Suprapubic skin (tissue), 4 donors: ENCODE measurements at regions not wholly inside any gene's neighbourhood (a gene's known extent, or its start where the extent isn't known, plus 50 kb on each side); places are given as distances from the start of the nearest gene placed in this dataset.

Source experiments
- DNase-seq, 2 donors: peaks; one replicate each; pipeline ENCODE4 v3.0.0-alpha.2; 2019; ENCODE audit warnings: low spot score in 2 of 2
- H3K27ac ChIP-seq: fragments of 200-600 bp; sonication (generic); one replicate; pipeline ENCODE4 v1.5.1; 2019
- H3K27me3 ChIP-seq: fragments of 200-600 bp; sonication (generic); one replicate; pipeline ENCODE4 v1.5.1; 2019
- H3K36me3 ChIP-seq: fragments of 200-600 bp; sonication (generic); one replicate; pipeline ENCODE4 v1.5.1; 2019
- H3K4me1 ChIP-seq: fragments of 200-600 bp; sonication (generic); one replicate; pipeline ENCODE4 v1.5.1; 2019
- H3K4me3 ChIP-seq: fragments of 200-600 bp; sonication (generic); one replicate; pipeline ENCODE4 v1.5.1; 2019; ENCODE audit warnings: mild to moderate bottlenecking
- H3K9me3 ChIP-seq: fragments of 200-600 bp; sonication (generic); one replicate; pipeline ENCODE4 v1.5.1; 2019
- EP300 ChIP-seq: sonication (generic); formaldehyde crosslinking; IDR thresholded peaks from one replicate; pipeline ENCODE4 v1.6.1; 2017; ENCODE audit warnings: antibody characterized with exemption
- POLR2A ChIP-seq, 2 donors: fragments of 450-650 bp; IDR thresholded peaks; one replicate each; pipeline ENCODE4 v1.6.1; 2017; ENCODE audit warnings: antibody characterized with exemption in 2 of 2, mild to moderate bottlenecking in 2 of 2, moderate library complexity in 2 of 2
- POLR2AphosphoS5 ChIP-seq, 3 donors: sonication (generic); formaldehyde crosslinking; IDR thresholded peaks; one replicate each; pipeline ENCODE4 v1.6.1; 2017; ENCODE audit warnings: antibody characterized with exemption in 3 of 3
- WGBS: methylation state at CpG from one replicate; pipeline ENCODE4 v1.1.5; 2018; 5-methylcytosine and 5-hydroxymethylcytosine counted together
- TF ChIP-seq, protein P1 (sequence below), 2 donors: fragments of 200-600 bp in 1 of 2; fragments of 450-650 bp in 1 of 2; sonication (generic) in 1 of 2; IDR thresholded peaks; one replicate each; pipeline ENCODE4 v1.5.1; 2016 to 2019; ENCODE audit warnings: antibody characterized with exemption in 2 of 2, mild to moderate bottlenecking in 1 of 2, moderate library complexity in 1 of 2

DNA sequence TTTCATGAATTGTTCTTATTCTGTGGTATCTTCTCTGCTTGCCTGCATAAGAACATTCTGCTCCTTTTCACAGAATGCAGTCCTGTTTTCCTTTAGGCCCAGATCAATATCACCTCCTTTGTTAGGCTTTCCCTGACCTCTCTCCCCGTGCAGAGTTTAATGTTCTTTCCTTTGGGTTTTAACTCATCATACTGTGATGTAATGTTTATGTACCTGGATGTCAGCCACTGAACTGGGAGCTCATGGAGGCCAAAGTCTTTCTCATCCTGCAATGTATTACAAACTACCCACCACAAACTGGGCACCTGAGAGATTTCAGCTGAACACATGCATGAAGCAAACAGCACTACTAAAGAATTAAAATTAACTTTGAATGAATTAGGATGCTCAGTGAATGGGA is 192.8 kb upstream of the RORA start:
- 21% methylated on average over 1 of the region's 1 CpG for WGBS
- no peaks in the 10 kb centered on the region for H3K9me3 ChIP-seq
- H3K36me3 ChIP-seq: no peaks in the 10 kb centered on the region
- H3K4me1 ChIP-seq: no peaks in the 10 kb centered on the region
- H3K4me3 ChIP-seq: no peak overlapping the region
- DNase-seq: no peak
- H3K27ac ChIP-seq: no peak overlapping the region
- TF ChIP-seq, protein P1, sequence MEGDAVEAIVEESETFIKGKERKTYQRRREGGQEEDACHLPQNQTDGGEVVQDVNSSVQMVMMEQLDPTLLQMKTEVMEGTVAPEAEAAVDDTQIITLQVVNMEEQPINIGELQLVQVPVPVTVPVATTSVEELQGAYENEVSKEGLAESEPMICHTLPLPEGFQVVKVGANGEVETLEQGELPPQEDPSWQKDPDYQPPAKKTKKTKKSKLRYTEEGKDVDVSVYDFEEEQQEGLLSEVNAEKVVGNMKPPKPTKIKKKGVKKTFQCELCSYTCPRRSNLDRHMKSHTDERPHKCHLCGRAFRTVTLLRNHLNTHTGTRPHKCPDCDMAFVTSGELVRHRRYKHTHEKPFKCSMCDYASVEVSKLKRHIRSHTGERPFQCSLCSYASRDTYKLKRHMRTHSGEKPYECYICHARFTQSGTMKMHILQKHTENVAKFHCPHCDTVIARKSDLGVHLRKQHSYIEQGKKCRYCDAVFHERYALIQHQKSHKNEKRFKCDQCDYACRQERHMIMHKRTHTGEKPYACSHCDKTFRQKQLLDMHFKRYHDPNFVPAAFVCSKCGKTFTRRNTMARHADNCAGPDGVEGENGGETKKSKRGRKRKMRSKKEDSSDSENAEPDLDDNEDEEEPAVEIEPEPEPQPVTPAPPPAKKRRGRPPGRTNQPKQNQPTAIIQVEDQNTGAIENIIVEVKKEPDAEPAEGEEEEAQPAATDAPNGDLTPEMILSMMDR (IDR thresholded peaks at IDR 0.05): no peak
- TF ChIP-seq POLR2AphosphoS5 (IDR thresholded peaks at IDR 0.05) (no peak), POLR2A (IDR thresholded peaks at IDR 0.05) (no peak), EP300 (no peak)
- no peaks in the 10 kb centered on the region for H3K27me3 ChIP-seq

DNA sequence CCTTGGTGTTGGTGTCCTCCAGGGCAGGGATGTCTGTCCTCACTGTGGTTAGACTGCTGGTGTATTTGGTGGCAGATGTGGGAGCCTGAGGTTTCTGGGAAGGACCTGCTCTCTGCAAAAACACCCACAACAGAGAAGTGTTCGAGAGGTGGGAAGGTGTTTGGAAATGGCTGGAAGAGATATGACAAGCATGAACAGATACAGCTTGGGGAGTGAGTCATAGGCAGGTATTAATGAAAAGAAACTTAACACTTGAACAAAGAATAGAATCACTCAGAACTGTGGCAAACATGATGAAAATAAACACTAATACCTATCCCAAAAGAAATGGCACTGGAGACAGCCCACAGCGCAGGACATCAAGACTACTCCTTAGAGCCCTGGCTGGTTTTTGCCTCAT is 192.4 kb upstream of the RORA start:
- Histone ChIP-seq H3K27ac (no peak overlapping the region), H3K27me3 (no peaks in the 10 kb centered on the region), H3K9me3 (no peaks in the 10 kb centered on the region), H3K36me3 (no peaks in the 10 kb centered on the region), H3K4me3 (no peak overlapping the region), H3K4me1 (no peaks in the 10 kb centered on the region)
- no peak for DNase-seq
- TF ChIP-seq POLR2A (IDR thresholded peaks at IDR 0.05) (no peak), POLR2AphosphoS5 (IDR thresholded peaks at IDR 0.05) (no peak), EP300 (no peak)
- TF ChIP-seq, protein P1 (IDR thresholded peaks at IDR 0.05): no peak
- 84% methylated on average over 2 of the region's 2 CpGs for WGBS

DNA sequence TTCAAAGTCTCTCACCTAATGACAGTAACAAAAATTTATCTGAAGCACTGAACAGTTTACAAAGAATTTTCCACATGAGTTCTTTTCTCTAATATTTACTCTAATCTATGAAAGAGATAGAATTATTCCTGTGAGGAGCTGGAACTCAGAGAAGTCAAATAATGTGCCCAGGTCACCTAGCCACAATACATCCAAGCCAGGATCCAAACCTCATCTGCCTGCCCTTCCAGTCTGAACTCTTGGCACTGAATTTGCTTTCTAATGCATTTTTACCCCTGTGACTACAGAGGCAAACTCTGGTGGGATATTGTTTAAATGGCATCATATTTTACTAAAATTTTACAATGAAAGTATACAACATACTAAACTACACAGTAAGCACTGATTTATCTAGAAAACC is 191.4 kb upstream of the RORA start:
- no peak for DNase-seq
- no peaks in the 10 kb centered on the region for H3K9me3 ChIP-seq
- no peak overlapping the region for H3K27ac ChIP-seq
- no peaks in the 10 kb centered on the region for H3K27me3 ChIP-seq
- no peaks in the 10 kb centered on the region for H3K36me3 ChIP-seq
- H3K4me1 ChIP-seq: no peaks in the 10 kb centered on the region
- H3K4me3 ChIP-seq: no peak overlapping the region
- TF ChIP-seq POLR2AphosphoS5 (IDR thresholded peaks at IDR 0.05) (no peak), POLR2A (IDR thresholded peaks at IDR 0.05) (no peak), EP300 (no peak)
- TF ChIP-seq, protein P1 (IDR thresholded peaks at IDR 0.05): no peak

DNA sequence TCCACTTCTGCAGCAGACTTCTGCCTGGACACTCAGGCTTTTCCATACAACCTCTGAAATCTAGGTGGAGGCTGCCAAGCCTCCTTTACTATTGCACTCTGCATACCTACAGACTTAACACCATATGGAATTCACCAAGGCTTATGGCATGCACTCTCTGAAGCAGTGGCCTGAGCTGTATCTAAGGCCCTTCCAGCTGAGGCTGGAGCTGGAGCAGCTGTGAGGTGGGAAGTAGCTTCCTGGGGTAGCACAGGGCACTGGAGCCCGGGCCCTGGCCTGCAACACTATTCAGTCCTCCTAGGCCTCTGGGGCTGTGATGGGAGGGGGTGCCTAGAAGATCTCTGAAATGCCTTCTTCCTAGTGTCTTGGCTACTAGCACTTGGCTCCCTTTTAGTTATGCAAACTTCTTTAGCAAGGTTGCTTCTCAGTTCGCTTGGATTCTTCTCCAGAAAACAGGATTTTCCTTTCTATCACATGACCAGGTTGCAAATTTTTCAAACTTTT is 186.6 kb upstream of the RORA start:
- no peak overlapping the region for H3K4me3 ChIP-seq
- H3K4me1 ChIP-seq: no peaks in the 10 kb centered on the region
- H3K9me3 ChIP-seq: no peaks in the 10 kb centered on the region
- H3K36me3 ChIP-seq: no peaks in the 10 kb centered on the region
- DNase-seq: no peak
- no peaks in the 10 kb centered on the region for H3K27me3 ChIP-seq
- TF ChIP-seq POLR2AphosphoS5 (IDR thresholded peaks at IDR 0.05) (no peak), EP300 (no peak), POLR2A (IDR thresholded peaks at IDR 0.05) (no peak)
- TF ChIP-seq, protein P1 (IDR thresholded peaks at IDR 0.05): no peak
- H3K27ac ChIP-seq: no peak overlapping the region
- WGBS: 87% methylated on average over 2 of the region's 2 CpGs

DNA sequence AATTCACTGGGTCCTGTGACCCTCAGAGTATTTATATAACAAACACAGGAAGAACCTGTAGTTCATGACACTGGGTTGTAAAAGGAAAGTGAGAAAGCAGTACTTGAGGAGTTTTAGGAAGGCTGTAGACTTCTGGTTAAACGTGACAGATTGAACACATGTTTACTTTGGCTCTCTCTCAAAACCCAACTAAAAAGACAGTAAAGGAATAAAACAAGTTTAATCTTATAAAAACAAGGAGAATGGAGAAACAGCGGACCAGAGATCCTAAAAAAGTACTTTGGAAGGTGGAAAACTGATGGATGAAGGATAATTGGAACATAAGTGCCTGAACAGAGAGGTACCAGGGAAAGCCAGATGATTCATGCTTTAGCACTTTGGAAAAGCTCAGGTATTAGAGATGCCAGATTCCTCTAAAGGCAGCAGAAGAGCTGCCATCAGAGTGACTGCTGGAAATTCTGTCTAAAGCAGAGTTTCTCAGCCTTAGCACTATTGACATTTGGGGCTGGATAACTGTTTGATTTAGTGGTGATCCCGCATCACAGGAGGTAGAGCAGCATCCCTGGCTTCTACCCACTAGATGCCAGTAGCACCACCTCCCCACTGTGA is 182.9 kb upstream of the RORA start:
- DNase-seq: no peak
- Histone ChIP-seq H3K9me3 (no peaks in the 10 kb centered on the region), H3K4me3 (no peak overlapping the region), H3K36me3 (no peaks in the 10 kb centered on the region), H3K27me3 (peaks cover 7% of the 10 kb centered on the region), H3K27ac (no peak overlapping the region), H3K4me1 (no peaks in the 10 kb centered on the region)
- TF ChIP-seq, protein P1 (IDR thresholded peaks at IDR 0.05): no peak
- no peak for TF ChIP-seq EP300
- no peak for TF ChIP-seq POLR2AphosphoS5 (IDR thresholded peaks at IDR 0.05)
- no peak for TF ChIP-seq POLR2A (IDR thresholded peaks at IDR 0.05)
- 43% methylated on average over 3 of the region's 3 CpGs for WGBS
